HEK293 (cell line): ENCODE measurements at regions not wholly inside any gene's neighbourhood (a gene's known extent, or its start where the extent isn't known, plus 50 kb on each side); places are given as distances from the start of the nearest gene placed in this dataset.

Experiments
- CTCF ChIA-PET: fragments of 350-600 bp; formaldehyde crosslinking; extraction: SDS; loops from one replicate; lab custom pipeline; 2021; ENCODE audit warnings: antibody characterized with exemption; lab: Yijun Ruan, JAX
- POLR2A ChIA-PET: fragments of 300-600 bp; formaldehyde crosslinking; extraction: SDS; loops from one replicate; lab custom pipeline; 2020; ENCODE audit warnings: antibody characterized with exemption, inconsistent platforms; lab: Yijun Ruan, JAX
- H3K27ac ChIP-seq: fragments of 200-500 bp; sonication (Bioruptor generic); 2 replicates; pipeline ENCODE4 v1.5.1; 2014; ENCODE audit warnings: low read depth, low read length, control low read depth, inconsistent platforms; ENCODE audit errors: extremely low read depth
- H3K36me3 ChIP-seq, 2 experiments: fragments of 200-500 bp in 1 of 2; sonication (Bioruptor generic) in 1 of 2; 1 replicate in 1 of 2; 2 replicates in 1 of 2; pipeline ENCODE4 v1.5.1; 2014 to 2017; ENCODE audit warnings: inconsistent platforms in 2 of 2, low read length in 2 of 2; ENCODE audit not compliant: control insufficient read depth in 2 of 2, insufficient read depth in 1 of 2
- H3K4me1 ChIP-seq: fragments of 200-500 bp; sonication (Bioruptor generic); 2 replicates; pipeline ENCODE4 v1.5.1; 2014; ENCODE audit warnings: mild to moderate bottlenecking, low read length, inconsistent platforms; ENCODE audit not compliant: control insufficient read depth, insufficient read depth
- H3K4me3 ChIP-seq: 2 replicates; pipeline ENCODE4 v1.5.1; 2011; ENCODE audit warnings: low read depth, mild to moderate bottlenecking, control low read depth, low read length, moderate library complexity
- H3K9me3 ChIP-seq: fragments of 200-500 bp; sonication (Bioruptor generic); 2 replicates; pipeline ENCODE4 v1.5.1; 2014; ENCODE audit warnings: low read depth, low read length, inconsistent platforms; ENCODE audit not compliant: control insufficient read depth, insufficient read depth
- AEBP2 ChIP-seq: fragments of 450-650 bp; formaldehyde crosslinking; IDR thresholded peaks from 2 replicates; pipeline ENCODE4 v1.5.1; 2016; ENCODE audit warnings: missing biosample characterization, missing genetic modification characterization, borderline replicate concordance
- GLI2 ChIP-seq: fragments of 450-650 bp; formaldehyde crosslinking; IDR thresholded peaks from 2 replicates; pipeline ENCODE4; 2017; ENCODE audit warnings: missing biosample characterization, missing genetic modification characterization, low read depth, borderline replicate concordance
- KLF16 ChIP-seq: fragments of 450-650 bp; formaldehyde crosslinking; IDR thresholded peaks from 2 replicates; pipeline ENCODE4 v1.5.1; 2017; ENCODE audit warnings: missing biosample characterization, missing genetic modification characterization
- PRDM10 ChIP-seq: fragments of 450-650 bp; formaldehyde crosslinking; IDR thresholded peaks from 2 replicates; pipeline ENCODE4 v1.5.1; 2016; ENCODE audit warnings: missing biosample characterization, missing genetic modification characterization
- SALL2 ChIP-seq: fragments of 450-650 bp; formaldehyde crosslinking; IDR thresholded peaks from 2 replicates; pipeline ENCODE4 v1.5.0; 2017; ENCODE audit warnings: missing biosample characterization, mild to moderate bottlenecking, missing genetic modification characterization, borderline replicate concordance
- SETDB1 ChIP-seq: IDR thresholded peaks from one replicate; pipeline ENCODE4 v1.6.1; 2017; ENCODE audit warnings: mild to moderate bottlenecking, low read length, moderate library complexity, mixed read lengths; ENCODE audit not compliant: insufficient read length
- TRIM28 ChIP-seq: IDR thresholded peaks from 2 replicates; pipeline ENCODE4 v1.6.1; 2011; ENCODE audit warnings: low read length, control low read depth, borderline replicate concordance
- ZBTB17 ChIP-seq: fragments of 450-650 bp; formaldehyde crosslinking; IDR thresholded peaks from 2 replicates; pipeline ENCODE4 v1.5.1; 2016; ENCODE audit warnings: missing biosample characterization, missing genetic modification characterization
- ZBTB6 ChIP-seq: fragments of 450-650 bp; formaldehyde crosslinking; IDR thresholded peaks from 2 replicates; pipeline ENCODE4 v1.5.1; 2017; ENCODE audit warnings: missing biosample characterization, missing genetic modification characterization
- ZNF121 ChIP-seq: fragments of 450-650 bp; formaldehyde crosslinking; IDR thresholded peaks from 2 replicates; pipeline ENCODE4 v1.5.1; 2016; ENCODE audit warnings: missing biosample characterization, missing genetic modification characterization
- ZNF146 ChIP-seq: fragments of 450-650 bp; formaldehyde crosslinking; IDR thresholded peaks from 2 replicates; pipeline ENCODE4 v1.5.1; 2016; ENCODE audit warnings: missing biosample characterization, missing genetic modification characterization
- ZNF148 ChIP-seq: fragments of 450-650 bp; formaldehyde crosslinking; IDR thresholded peaks from 2 replicates; pipeline ENCODE4 v1.5.0; 2017; ENCODE audit warnings: missing biosample characterization, missing genetic modification characterization, borderline replicate concordance
- ZNF324 ChIP-seq: fragments of 450-650 bp; formaldehyde crosslinking; IDR thresholded peaks from 2 replicates; pipeline ENCODE4 v1.5.1; 2016; ENCODE audit warnings: missing biosample characterization, missing genetic modification characterization
- ZNF510 ChIP-seq: fragments of 450-650 bp; formaldehyde crosslinking; IDR thresholded peaks from 2 replicates; pipeline ENCODE4 v1.5.1; 2018; ENCODE audit warnings: mild to moderate bottlenecking, missing genetic modification characterization, missing biosample characterization; ENCODE audit not compliant: insufficient replicate concordance
- ZNF530 ChIP-seq: fragments of 450-650 bp; formaldehyde crosslinking; IDR thresholded peaks from 2 replicates; pipeline ENCODE4 v1.5.1; 2016; ENCODE audit warnings: low read depth, missing biosample characterization, missing genetic modification characterization
- ZNF580 ChIP-seq: fragments of 450-650 bp; formaldehyde crosslinking; IDR thresholded peaks from 2 replicates; pipeline ENCODE4 v1.5.1; 2016; ENCODE audit warnings: missing biosample characterization, missing genetic modification characterization
- ZNF664 ChIP-seq: fragments of 450-650 bp; formaldehyde crosslinking; IDR thresholded peaks from 2 replicates; pipeline ENCODE4 v1.5.1; 2016; ENCODE audit warnings: missing biosample characterization, missing genetic modification characterization
- ZSCAN23 ChIP-seq: fragments of 450-650 bp; formaldehyde crosslinking; IDR thresholded peaks from 2 replicates; pipeline ENCODE4 v1.5.1; 2016; ENCODE audit warnings: missing biosample characterization, missing genetic modification characterization
- ZXDB ChIP-seq: fragments of 450-650 bp; formaldehyde crosslinking; IDR thresholded peaks from 2 replicates; pipeline ENCODE4 v1.5.1; 2016; ENCODE audit warnings: missing biosample characterization, missing genetic modification characterization
- TF ChIP-seq, protein P1 (sequence below): fragments of 450-650 bp; formaldehyde crosslinking; optimal IDR thresholded peaks from 2 replicates; pipeline ENCODE3; 2016; ENCODE audit warnings: missing biosample characterization, mild to moderate bottlenecking, missing genetic modification characterization

DNA sequence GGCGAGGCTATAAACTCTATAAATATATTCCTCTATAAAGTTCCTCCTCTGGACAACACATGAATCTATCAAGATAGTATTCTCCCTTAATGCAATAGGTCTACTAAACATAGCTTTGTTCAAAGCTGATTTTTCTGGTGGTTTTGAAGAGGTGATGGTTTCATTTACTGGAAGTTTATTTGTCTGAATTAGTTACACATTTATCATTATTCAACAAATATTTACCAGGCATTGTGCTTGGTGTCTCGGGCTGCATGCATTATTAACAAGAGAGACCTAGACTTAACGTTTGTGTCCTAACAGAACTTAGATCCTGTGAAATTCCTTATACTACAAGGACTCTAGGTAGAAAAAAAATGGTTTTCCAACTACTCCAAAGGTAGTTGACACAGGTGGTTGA, 511.4 kb upstream of the B3GALT2 start:
- POLR2A ChIA-PET: no interaction called here
- H3K9me3 ChIP-seq: no peaks in the 10 kb centered on the region
- H3K4me1 ChIP-seq: no peaks in the 10 kb centered on the region
- TF ChIP-seq ZNF510 (tag by site-specific recombination) (no peak), ZNF148 (no peak), ZNF530 (tag by site-specific recombination) (no peak), TRIM28 (no peak)
- TF ChIP-seq, all 188 proteins: peak for 0
- Histone ChIP-seq H3K4me3 (no peak overlapping the region), H3K36me3 (no peaks in the 10 kb centered on the region), H3K27ac (no peak overlapping the region)
- CTCF ChIA-PET: no interaction called here

DNA sequence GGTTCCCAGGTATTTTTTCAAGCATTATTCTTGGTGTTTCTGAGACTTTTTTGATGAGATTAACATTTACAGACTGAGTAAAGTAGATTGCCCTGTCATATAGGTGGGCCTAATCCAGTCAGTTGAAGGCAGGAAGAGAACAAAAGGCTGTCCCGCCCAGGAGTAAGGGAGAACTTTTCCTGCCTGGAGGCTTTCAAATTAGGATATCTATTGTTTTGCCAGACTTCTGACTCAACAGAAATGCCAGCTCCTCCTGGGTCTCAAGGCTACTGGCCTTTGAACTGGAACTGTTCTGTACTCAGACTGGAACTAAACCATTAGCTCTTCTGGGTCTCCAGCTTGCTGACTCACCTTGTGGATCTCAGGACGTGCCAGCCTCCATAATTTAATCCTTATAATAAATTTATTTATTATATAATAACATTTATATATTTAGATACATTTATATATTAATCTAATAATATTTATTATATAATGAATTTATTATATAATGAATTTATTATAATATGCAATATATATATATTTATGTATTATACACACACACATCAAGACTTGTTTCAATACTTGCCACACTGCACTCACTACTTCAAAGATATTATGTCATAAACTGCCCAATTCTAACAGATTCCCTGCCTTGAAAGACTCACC, 510.8 kb upstream of the B3GALT2 start:
- H3K27ac ChIP-seq: no peak overlapping the region
- POLR2A ChIA-PET: no interaction called here

DNA sequence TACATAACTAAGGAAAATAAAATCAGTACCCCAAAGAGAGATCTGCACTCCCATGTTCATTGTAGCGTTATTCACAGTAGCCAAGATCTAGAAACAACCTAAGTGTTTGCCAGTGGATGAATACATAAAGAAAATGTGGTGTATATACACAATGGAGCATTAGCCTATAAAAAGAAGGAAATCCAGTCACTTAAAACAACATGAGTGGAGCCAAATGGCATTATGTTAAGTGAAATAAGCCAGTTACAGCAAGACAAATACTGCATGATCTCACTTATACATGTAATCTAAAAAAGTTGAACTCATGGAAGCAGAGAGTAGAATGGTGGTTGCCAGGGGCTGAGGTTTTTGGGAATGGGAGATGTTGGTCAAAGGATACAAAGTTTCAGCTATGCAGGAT, 508.3 kb upstream of the B3GALT2 start:
- H3K27ac ChIP-seq: no peak overlapping the region
- H3K9me3 ChIP-seq: no peaks in the 10 kb centered on the region
- H3K4me3 ChIP-seq: no peak overlapping the region
- ChIA-PET CTCF (interaction anchor here (1.5 kb wide), 1 partner anchor 12 kb away, joined by 3 read pairs; no protein-coding TSS in a partner anchor), POLR2A (no interaction called here)
- no peaks in the 10 kb centered on the region for H3K4me1 ChIP-seq
- H3K36me3 ChIP-seq: no peaks in the 10 kb centered on the region
- TF ChIP-seq ZNF121 (tag by site-specific recombination) (no peak), SETDB1 (no peak), ZNF580 (tag by site-specific recombination) (no peak), PRDM10 (tag by site-specific recombination) (no peak), ZNF146 (tag by site-specific recombination) (no peak), ZXDB (no peak), SALL2 (no peak), ZNF664 (tag by site-specific recombination) (no peak), ZNF324 (tag by site-specific recombination) (no peak)
- TF ChIP-seq, protein P1, sequence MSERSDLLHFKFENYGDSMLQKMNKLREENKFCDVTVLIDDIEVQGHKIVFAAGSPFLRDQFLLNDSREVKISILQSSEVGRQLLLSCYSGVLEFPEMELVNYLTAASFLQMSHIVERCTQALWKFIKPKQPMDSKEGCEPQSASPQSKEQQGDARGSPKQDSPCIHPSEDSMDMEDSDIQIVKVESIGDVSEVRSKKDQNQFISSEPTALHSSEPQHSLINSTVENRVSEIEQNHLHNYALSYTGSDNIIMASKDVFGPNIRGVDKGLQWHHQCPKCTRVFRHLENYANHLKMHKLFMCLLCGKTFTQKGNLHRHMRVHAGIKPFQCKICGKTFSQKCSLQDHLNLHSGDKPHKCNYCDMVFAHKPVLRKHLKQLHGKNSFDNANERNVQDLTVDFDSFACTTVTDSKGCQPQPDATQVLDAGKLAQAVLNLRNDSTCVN: no peak

More for the DNA sequence above, 510.8 kb upstream of the B3GALT2 start:
- Histone ChIP-seq H3K36me3 (no peaks in the 10 kb centered on the region), H3K4me3 (no peak overlapping the region), H3K4me1 (no peaks in the 10 kb centered on the region), H3K9me3 (no peaks in the 10 kb centered on the region)
- CTCF ChIA-PET: no interaction called here
- TF ChIP-seq ZBTB6 (no peak), ZBTB17 (tag by site-specific recombination) (no peak), AEBP2 (tag by site-specific recombination) (no peak), ZSCAN23 (tag by site-specific recombination) (no peak), KLF16 (no peak), GLI2 (no peak)
